ENCODE measurements at regions not wholly inside any gene's neighbourhood (a gene's known extent, or its start where the extent isn't known, plus 50 kb on each side); places are given as distances from the start of the nearest gene placed in this dataset.

GRCh38 chr5:58148254-58148775 lies 311.6 kb downstream of the PLK2 start:
- no peak for TF ChIP-seq CTCF (IDR thresholded peaks at IDR 0.05)

GRCh38 chr5:58145397-58145934 lies 314.4 kb downstream of the PLK2 start:
- no peak for TF ChIP-seq CTCF (IDR thresholded peaks at IDR 0.05)

- TF ChIP-seq CTCF (IDR thresholded peaks at IDR 0.05), result no peak
These were observed 316.2 kb downstream of the PLK2 start for GRCh38 chr5:58143727-58144126.

- no peak for TF ChIP-seq CTCF (IDR thresholded peaks at IDR 0.05)
These were observed 316.7 kb downstream of the PLK2 start for GRCh38 chr5:58143181-58143580.

- TF ChIP-seq CTCF (IDR thresholded peaks at IDR 0.05), result no peak
These were observed 321.1 kb downstream of the PLK2 start for GRCh38 chr5:58138791-58139190.

GRCh38 chr5:58136406-58136805 lies 323.5 kb downstream of the PLK2 start:
- no peak for TF ChIP-seq CTCF (IDR thresholded peaks at IDR 0.05)

GRCh38 chr5:58135571-58136335 lies 324.1 kb downstream of the PLK2 start:
- TF ChIP-seq CTCF (IDR thresholded peaks at IDR 0.05), result no peak
